ENCODE measurements at regions not wholly inside any gene's neighbourhood (a gene's known extent, or its start where the extent isn't known, plus 50 kb on each side); places are given as distances from the start of the nearest gene placed in this dataset.

DNA sequence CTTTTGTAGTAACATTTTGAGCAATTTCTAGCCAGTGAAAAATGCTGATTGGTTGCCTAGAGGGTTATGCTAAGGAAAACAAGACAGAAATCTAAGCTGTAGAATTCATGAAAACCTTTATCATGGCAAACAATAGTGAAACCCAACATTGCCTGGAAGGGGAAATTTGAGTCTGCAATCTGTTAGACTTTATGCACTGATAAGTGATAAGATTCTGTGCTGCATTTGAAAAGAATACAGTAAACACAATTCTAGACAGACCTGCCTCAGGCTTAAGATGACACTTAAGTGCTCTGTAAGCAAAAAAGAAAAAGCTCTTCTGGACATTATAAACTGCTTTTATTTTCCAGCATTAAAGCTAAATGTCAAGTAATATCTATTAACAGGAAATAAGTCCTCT lies 519.3 kb downstream of the ISL1 start:
- DNase-seq (no peak), ATAC-seq (ENCODE audit: low read depth) (no peak)
- no peak overlapping the region for H3K14ac ChIP-seq (replicated peaks; ENCODE audit: low read depth, low read length)
- ChIA-PET POLR2A (ENCODE audit: unreplicated experiment) (no interaction called here), CTCF (no interaction called here)
- no peaks in the 10 kb centered on the region for H4K20me1 ChIP-seq (ENCODE audit: insufficient read depth, low read length)
- no peak overlapping the region for H2BK15ac ChIP-seq (ENCODE audit: low read depth, low read length)
- H3K79me1 ChIP-seq (ENCODE audit: low read depth in 1 of 2, low read length in 2 of 2) = no peaks in the 10 kb centered on the region
- H3K18ac ChIP-seq (ENCODE audit: low read depth, low read length) = no peak overlapping the region
- in situ Hi-C loops (cut with MboI; ENCODE audit: low sequenced_read_pairs) = no loop called here
- no peak overlapping the region for H3K4ac ChIP-seq (ENCODE audit: low read depth, low read length)
- no peak overlapping the region for H4K91ac ChIP-seq (ENCODE audit: insufficient read depth, low read depth, low read length)
- H2AFZ ChIP-seq (replicated peaks; ENCODE audit: low read length, poor library complexity) = no peak overlapping the region
- no peak overlapping the region for H3K4me3 ChIP-seq (ENCODE audit: insufficient read depth, low read depth, low read length)
- H3K4me2 ChIP-seq (ENCODE audit: low read depth, low read length) = no peak overlapping the region
- H3K4me1 ChIP-seq (ENCODE audit: control insufficient read depth, insufficient read depth, low read length) = no peaks in the 10 kb centered on the region
- dilution Hi-C loops (cut with HindIII; ENCODE audit: low sequenced_read_pairs, unreplicated experiment) = no loop called here
- H3K56ac ChIP-seq (ENCODE audit: extremely low read depth, insufficient read depth, low read length) = no peak overlapping the region
- no peak overlapping the region for H3K9ac ChIP-seq (ENCODE audit: low read depth, low read length)
- H2BK5ac ChIP-seq (ENCODE audit: low read depth, low read length, poor library complexity, severe bottlenecking) = no peak overlapping the region
- H2BK120ac ChIP-seq (ENCODE audit: low read depth, low read length) = no peak overlapping the region
- no peak overlapping the region for H3K23ac ChIP-seq (ENCODE audit: low read depth, low read length)
- no peak overlapping the region for H4K5ac ChIP-seq (ENCODE audit: low read depth, low read length)
- H3K9me3 ChIP-seq (ENCODE audit: control insufficient read depth, insufficient read depth, low read length) = no peaks in the 10 kb centered on the region
- no peak overlapping the region for H2AK5ac ChIP-seq (ENCODE audit: low read depth, low read length)
- H3K9me1 ChIP-seq (ENCODE audit: insufficient read depth, low read length) = no peaks in the 10 kb centered on the region
- no peak overlapping the region for H2BK20ac ChIP-seq (ENCODE audit: low read depth, low read length)
- intact Hi-C loops (cut with micrococcal nuclease) = no loop called here
- no peaks in the 10 kb centered on the region for H3K36me3 ChIP-seq (ENCODE audit: control insufficient read depth, insufficient read depth, low read length)
- H4K8ac ChIP-seq (ENCODE audit: low read depth in 2 of 2, low read length in 2 of 2) = no peak overlapping the region
- H3K27ac ChIP-seq (ENCODE audit: insufficient read depth, low read length) = no peak overlapping the region
- H3K27me3 ChIP-seq (ENCODE audit: control insufficient read depth, insufficient read depth, low read length) = no peaks in the 10 kb centered on the region
- TF ChIP-seq BHLHE40 (IDR thresholded peaks at IDR 0.05; ENCODE audit: low read depth, low read length) (no peak), CHD1 (IDR thresholded peaks at IDR 0.05; ENCODE audit: low read depth, low read length) (no peak)
- BruUV-seq (replicated peaks) = no TSS peak
- no peak overlapping the region for H2AK9ac ChIP-seq (replicated peaks; ENCODE audit: low read depth, low read length, poor library complexity)

All from IMR-90 (cell line).